H1 (cell line): ENCODE measurements at regions not wholly inside any gene's neighbourhood (a gene's known extent, or its start where the extent isn't known, plus 50 kb on each side); places are given as distances from the start of the nearest gene placed in this dataset.

Experiments
- CEBPB ChIP-seq: IDR thresholded peaks from 2 replicates; pipeline ENCODE4 v1.6.1; 2012; ENCODE audit warnings: low read depth, low read length
- CHD1 ChIP-seq: IDR thresholded peaks from 2 replicates; pipeline ENCODE4 v1.6.1; 2012; ENCODE audit warnings: low read depth, low read length, improper control_type of control experiment
- KDM1A ChIP-seq: fragments of 200-600, 300-600 bp; sonication (generic); IDR thresholded peaks from 2 replicates; pipeline ENCODE4 v1.7.1; 2016; ENCODE audit warnings: mild to moderate bottlenecking, low read length, borderline replicate concordance
- NANOG ChIP-seq: IDR thresholded peaks from 2 replicates; pipeline ENCODE4 v1.6.1; 2011; ENCODE audit warnings: low read length, low read depth, mild to moderate bottlenecking, inconsistent platforms; ENCODE audit not compliant: insufficient read depth, poor library complexity, severe bottlenecking
- POLR2A ChIP-seq, 2 experiments: IDR thresholded peaks; 1 replicate in 1 of 2; 2 replicates in 1 of 2; pipeline ENCODE4 v1.6.1; 2011; ENCODE audit warnings: low read depth in 2 of 2, low read length in 2 of 2, mild to moderate bottlenecking in 2 of 2; ENCODE audit errors: control extremely low read depth in 1 of 2
- RFX5 ChIP-seq: IDR thresholded peaks from 2 replicates; pipeline ENCODE4 v1.6.1; 2011; ENCODE audit warnings: low read depth, low read length, improper control_type of control experiment, borderline replicate concordance
- TAF1 ChIP-seq: IDR thresholded peaks from 2 replicates; pipeline ENCODE4 v1.6.1; 2011; ENCODE audit warnings: mild to moderate bottlenecking, low read depth, low read length
- TBP ChIP-seq: IDR thresholded peaks from 2 replicates; pipeline ENCODE4 v1.6.1; 2011; ENCODE audit warnings: low read depth, low read length, improper control_type of control experiment
- TEAD4 ChIP-seq: IDR thresholded peaks from 2 replicates; pipeline ENCODE4 v1.6.1; 2012; ENCODE audit warnings: low read depth, low read length, inconsistent platforms, mixed read lengths
- YY1 ChIP-seq: IDR thresholded peaks from 2 replicates; pipeline ENCODE4 v1.6.1; 2011; ENCODE audit warnings: low read depth, mild to moderate bottlenecking, low read length
- TF ChIP-seq, protein P1 (sequence below), 3 experiments: IDR thresholded peaks; 1 replicate in 2 of 3; 2 replicates in 1 of 3; pipeline versions ENCODE4 v1.5.1 to v1.6.1; 2011; ENCODE audit warnings: low read length in 3 of 3, mild to moderate bottlenecking in 3 of 3, inconsistent platforms in 2 of 3, low read depth in 1 of 3, moderate library complexity in 1 of 3; ENCODE audit not compliant: insufficient read depth in 1 of 3; ENCODE audit errors: control extremely low read depth in 1 of 3

DNA sequence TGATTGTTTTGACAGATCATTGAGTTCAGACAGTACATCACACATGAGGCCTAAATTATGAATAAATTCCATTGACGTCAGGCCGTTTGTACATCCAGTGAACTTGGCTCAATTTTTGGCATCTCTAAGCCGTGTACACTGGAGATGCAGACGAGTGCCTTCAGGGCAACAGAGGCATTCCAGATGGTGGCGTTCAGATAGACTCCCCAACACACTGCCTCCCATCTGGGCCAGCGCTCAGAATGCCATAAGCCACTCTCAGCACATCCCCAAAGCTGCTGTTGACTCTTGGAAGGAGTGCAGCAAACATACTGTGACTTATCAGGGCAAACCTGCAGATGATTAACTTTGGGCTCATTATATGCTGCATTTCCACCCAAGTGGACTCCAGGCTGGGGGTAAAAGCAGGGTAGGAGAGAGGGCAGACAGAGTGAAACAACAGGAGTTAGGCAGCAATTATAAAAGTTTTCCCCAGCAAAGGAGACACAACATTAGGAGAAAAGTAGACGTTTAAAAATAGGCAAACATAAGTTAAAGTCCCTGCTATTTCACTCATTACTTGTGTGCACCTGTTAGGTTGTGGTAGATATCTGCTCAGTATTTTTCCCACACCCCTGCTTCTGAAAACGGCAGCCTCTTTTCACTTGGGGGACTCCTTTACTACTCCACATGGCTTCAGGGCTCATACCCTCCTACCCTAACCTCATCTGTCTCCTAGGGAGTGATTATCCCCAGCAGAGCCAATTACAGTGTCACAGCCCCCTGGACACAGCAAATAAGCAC lies 60.2 kb upstream of the PDE3B start (continued):
- no peak for TF ChIP-seq KDM1A
- TF ChIP-seq NANOG: no peak
- TF ChIP-seq TEAD4: no peak
- no peak for TF ChIP-seq POLR2A (IDR thresholded peaks at IDR 0.05; ENCODE audit: control extremely low read depth in 1 of 2, low read depth in 2 of 2, low read length in 2 of 2)
- TF ChIP-seq YY1: no peak
- TF ChIP-seq RFX5: no peak
- TF ChIP-seq, protein P1, sequence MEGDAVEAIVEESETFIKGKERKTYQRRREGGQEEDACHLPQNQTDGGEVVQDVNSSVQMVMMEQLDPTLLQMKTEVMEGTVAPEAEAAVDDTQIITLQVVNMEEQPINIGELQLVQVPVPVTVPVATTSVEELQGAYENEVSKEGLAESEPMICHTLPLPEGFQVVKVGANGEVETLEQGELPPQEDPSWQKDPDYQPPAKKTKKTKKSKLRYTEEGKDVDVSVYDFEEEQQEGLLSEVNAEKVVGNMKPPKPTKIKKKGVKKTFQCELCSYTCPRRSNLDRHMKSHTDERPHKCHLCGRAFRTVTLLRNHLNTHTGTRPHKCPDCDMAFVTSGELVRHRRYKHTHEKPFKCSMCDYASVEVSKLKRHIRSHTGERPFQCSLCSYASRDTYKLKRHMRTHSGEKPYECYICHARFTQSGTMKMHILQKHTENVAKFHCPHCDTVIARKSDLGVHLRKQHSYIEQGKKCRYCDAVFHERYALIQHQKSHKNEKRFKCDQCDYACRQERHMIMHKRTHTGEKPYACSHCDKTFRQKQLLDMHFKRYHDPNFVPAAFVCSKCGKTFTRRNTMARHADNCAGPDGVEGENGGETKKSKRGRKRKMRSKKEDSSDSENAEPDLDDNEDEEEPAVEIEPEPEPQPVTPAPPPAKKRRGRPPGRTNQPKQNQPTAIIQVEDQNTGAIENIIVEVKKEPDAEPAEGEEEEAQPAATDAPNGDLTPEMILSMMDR (IDR thresholded peaks at IDR 0.05; ENCODE audit: control extremely low read depth in 1 of 3, insufficient read depth in 1 of 3, low read depth in 1 of 3, low read length in 3 of 3): no peak
- TF ChIP-seq TAF1: no peak
- no peak for TF ChIP-seq CEBPB
- TF ChIP-seq CHD1: no peak
- no peak for TF ChIP-seq TBP
